HG02571 (cell line): ENCODE measurements at regions not wholly inside any gene's neighbourhood (a gene's known extent, or its start where the extent isn't known, plus 50 kb on each side); places are given as distances from the start of the nearest gene placed in this dataset.
A peak's percentile ranks its signal among the peaks of the same experiment; 100 is the strongest.

ENCODE experiments used
- ATAC-seq: cut with Tn5 transposase; IDR thresholded peaks from one replicate; pipeline ENCODE4 v1.9.1; 2021; ENCODE audit warnings: mild to moderate bottlenecking, moderate library complexity; ENCODE audit not compliant: unreplicated experiment

DNA sequence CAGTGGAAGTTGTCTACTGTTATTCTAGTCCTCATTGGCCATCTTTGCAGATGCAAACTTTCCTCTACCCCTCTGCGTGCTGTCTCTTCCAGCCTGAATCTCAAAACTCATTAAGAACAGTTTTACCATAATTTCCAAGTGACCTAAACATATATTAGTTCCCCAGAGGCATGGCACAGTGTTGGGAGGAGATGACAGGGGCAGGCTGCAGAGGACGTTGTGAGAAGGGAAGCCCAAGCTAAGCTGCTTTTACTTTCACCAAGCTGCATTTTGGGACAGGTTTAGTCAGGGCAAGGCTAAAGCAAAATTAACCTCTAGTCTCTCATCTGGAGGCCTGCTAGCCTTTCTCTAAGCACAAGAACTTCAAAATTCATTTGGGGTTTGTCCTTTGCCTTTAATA, 318.6 kb upstream of the SATB1 start:
- ATAC-seq = no peak

DNA sequence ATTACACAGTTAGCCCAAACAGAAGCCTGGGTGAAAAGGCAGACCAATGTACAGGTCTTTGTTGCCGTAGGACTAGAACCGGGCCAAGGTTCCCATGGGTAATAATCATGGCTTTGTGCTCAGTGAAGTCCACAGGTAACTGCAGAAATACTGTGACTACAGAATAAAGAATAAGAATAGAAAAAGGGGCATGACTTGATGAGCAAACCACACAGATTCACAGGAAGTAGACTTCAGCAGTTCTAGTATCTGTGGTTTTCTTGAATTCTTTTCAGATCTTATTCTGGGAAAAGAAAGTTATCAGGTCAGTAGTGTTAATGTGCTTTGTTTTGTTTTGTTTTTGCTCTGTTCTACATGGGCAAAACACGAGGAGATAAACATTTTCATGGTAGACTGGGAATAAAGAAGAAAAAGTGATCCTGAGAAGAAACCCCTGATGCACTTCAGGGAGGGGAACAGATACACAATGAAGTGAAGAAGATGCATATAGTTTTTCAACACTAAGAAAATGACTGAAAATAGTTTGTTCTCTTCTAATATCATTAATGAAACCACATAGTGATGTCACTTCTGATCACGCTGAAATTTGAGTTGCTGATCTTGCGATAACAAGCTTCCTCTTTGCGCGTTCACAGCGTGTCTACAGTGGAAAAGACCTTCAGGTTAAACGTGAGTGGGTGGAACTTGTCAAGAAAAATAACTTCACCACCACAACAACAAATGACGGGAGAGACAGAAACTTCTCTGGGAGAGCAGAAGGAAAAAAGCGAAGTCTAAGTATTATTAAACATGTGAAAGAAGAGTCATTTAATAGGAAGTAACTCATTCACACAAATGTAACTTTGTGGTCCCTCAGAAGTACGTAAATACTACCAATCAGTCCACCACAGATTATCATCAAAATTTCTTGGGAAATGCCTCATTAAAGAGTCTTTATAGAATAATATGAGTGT, 315.8 kb upstream of the SATB1 start:
- ATAC-seq = peak; percentile 88

DNA sequence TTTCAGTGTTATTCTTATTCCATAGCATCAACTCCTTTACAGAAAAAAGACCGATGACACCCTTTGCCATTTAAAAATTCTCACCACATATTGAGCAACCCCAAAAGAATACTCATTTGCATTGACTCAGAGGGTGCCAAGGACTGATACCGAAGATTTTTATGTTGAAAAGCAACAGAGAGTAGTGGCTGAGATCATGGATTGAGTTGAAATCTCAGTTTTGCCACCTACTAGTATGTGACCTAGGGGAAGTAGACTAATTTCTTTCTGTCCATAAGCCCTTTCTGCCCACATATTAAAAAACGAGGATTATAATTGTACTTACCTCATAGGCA, 313.9 kb upstream of the SATB1 start:
- ATAC-seq = no peak

DNA sequence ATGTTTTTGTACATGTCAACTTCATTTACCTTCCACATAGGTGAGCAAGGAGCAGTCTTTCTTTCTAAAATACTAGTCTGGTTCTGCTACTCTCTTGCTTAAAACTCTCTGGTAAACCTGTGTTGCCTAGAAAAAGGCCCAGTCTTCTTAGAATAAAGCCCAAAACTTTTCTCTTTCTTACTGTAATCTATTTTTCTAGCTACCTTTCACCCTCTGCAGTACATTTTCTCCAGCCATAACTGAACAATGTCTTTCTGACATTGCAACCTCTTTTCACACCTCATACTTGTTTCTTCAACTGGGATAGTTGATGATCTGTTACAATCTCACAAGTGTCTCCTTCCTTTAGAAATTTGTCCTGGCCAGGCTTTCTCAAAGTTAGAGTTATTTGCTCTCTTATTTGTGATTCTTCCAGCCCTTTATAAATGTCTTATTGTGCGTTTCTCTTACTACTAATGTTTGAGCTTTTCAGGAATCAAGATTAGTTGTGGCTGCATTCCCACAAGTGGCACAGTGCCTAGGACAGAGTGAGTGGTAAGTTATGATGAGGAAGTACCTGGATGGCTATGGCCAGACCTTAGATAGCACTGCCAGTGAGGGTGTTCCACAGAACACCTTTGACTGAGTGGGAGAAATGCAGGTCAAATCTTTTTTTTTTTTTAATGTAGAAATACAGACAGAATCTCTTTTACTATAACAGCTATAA, 313.4 kb upstream of the SATB1 start:
- ATAC-seq = no peak

DNA sequence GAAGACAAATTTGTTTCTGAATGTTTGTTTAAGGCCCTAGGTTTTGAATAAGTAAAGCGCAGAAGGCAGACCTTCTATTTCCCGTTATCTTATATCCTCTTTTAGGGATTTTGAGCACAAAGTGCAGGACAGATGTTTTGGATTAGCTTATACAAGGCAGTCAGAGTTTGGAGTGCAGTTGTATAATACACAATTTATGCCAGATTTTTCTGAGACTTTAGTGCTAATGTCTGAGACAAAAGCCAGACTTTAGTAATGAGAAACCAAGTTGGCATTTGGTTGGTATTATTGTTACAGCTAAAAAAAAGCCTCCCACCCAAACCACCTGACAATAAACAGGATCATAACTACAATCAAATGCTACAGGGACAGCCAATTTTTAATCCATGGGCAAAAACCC, 309.9 kb upstream of the SATB1 start:
- no peak for ATAC-seq

DNA sequence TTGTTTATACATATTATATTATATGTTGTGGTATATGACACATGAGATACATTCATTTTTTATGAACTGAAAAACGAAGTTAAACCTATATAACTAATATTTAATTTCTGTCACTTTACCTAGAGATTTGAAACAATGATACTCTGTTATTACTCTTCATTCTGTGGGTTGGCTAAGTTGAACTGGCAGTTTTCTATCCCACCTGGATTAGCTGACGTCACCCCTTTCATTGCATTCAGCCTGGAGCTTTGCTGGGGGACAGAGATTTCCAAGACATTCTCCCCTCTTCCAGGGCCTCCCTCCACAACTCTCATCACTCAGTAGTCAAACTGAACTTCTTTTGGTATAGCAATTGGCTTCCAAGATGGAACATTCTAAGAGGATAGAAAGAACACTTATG, 309.2 kb upstream of the SATB1 start:
- no peak for ATAC-seq

DNA sequence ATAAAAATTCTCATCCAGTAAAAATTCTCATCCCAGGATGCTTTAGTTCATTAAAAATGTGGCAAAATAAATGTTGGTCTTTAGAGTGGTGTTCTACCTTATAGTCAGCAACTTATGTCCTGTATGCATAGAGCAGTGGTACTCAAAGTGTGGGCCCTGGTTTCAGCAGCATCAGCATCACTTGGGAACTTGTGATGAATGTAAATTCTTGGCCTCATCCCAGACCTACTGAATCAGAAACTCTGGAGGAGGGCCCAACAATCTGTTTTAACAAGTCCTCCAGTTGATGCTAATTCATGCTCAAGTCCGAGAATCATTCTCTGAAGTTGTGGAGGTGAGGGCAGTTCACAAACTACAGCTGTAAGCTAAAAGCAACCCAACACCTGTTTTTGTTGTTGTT, 307.3 kb upstream of the SATB1 start:
- no peak for ATAC-seq

DNA sequence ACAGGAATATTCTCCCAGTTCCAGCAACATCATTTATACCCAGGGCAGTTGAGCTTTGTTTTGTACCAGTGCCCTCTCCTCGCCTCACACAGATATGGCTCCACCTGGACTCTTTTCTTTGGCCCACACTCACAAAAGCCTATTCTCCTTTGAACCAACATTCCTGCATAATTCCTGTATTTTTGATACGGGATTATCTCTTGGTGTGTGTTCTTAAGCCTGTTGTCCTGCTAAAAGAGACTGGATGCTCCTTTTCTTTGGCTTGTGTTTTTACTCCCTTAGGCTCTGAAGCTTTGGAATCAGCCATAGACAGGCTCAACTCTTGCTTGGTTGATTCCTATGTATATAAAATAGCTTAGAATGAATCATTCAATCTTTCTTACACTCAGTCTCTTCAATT, 305.4 kb upstream of the SATB1 start:
- no peak for ATAC-seq

DNA sequence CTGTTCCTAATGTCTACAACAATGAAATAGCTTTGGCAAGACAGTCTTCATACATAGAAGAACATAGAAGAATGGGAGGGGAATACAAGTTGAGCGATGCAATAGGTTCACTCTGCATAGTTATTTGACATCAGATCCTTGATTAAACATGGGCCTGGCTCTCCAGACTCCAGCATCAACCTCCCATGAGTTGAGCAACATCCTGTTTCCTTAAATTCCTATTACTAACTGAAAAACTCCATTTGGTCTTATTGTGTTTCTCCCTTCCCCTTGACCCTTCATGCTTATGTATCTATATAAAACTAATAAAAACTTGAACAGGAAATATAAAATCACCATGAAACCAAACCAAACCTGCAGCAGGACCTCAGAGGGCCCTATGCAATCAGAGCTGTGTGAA, 304.5 kb upstream of the SATB1 start:
- ATAC-seq = no peak

DNA sequence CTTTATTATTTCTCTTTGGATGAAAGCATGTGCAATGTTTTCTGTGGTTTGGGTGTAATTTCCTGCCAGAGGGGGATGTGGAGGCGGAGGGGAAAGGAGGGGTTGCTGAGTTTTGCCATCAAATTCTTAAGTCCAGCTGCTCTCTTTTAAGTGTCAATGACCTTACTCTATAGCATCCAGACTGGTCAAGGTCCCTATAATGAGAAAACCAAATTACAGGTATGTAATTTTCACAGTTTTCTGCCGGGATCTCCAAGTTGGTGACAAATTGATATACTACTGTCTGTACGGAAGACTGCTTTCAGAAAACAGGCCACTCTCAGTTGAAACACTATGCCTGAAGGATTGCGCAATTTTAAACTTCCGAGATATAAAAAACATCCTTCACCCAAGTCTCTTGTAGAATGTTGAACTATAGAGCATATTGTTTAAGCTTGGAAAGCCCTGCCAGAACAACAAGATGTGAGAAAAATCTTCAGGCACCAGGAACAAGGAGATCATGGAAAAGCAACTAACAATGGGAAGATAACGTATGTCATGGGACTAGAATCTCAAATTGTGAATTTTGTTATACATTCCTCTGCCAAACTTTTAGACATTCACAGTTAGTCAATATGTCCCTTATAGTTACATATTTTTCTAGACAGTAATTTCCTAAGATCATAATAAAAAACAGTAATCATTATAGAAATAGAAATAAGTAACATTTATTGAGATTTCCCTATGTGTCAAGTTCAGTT, 300.7 kb upstream of the SATB1 start:
- no peak for ATAC-seq

DNA sequence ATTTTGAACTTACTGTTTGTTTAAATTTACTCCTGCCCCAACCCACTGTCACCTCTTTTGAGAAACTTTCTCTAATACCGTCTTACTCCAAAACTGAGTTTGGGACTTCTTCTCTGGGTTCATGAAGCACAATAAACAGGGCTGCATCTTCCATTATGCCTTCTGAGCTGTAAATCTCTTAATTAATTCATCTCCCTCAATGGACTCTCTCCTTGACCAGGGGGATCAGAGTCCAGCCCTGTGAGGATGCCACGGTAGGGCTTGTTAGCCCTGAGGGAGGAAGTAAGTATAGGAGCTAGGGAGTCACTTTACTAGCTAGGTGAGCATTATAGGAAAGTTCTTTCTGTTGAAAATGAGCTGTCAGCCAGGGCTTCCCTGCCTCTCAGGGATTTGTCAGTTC, 299.3 kb upstream of the SATB1 start:
- no peak for ATAC-seq

DNA sequence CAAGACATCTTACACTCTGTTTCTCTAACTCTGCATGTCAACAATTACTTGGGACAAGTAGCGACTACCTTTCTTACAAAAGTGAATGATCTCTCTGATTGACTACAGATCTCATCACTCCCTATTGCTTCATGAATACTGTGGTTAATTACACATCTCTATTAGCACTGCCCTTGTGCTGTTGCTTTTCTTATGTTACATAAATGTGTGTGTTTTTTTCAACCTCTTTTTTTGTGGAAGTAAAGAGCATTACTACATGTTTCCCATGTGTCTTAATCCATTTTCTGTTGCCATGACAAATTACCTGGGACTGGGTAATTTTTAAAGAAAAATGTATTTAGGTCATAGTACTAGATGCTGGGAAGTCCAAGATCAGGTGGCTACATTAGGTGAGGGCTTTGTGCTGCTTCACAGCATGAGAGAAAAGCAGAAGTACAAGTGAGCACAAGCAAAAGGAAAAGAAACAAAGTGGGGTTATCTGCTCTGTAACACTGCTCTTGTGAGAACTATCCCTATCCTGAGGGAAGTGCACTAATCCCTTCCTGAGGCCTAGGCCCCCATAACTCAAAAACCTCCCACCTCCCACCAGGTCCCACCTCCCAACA, 298.2 kb upstream of the SATB1 start:
- no peak for ATAC-seq

DNA sequence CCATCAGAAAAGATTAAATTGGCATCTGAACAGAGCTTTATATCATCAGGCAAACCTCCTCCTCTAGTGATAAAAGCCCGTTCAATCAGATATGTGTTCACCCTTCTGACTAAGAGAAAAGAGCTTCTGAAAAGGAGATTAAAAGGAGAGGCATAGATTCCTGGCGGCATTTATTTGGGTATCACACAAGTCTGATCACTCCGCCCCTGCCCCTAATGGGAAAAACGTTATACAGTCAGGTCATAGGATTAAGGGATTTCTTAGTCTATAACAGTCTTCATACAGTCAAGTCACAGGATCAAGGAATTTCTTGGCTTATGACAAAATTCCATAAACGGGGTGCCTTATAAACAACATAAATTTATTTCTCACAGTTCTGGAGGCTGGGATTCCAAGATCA, 295.4 kb upstream of the SATB1 start:
- no peak for ATAC-seq

DNA sequence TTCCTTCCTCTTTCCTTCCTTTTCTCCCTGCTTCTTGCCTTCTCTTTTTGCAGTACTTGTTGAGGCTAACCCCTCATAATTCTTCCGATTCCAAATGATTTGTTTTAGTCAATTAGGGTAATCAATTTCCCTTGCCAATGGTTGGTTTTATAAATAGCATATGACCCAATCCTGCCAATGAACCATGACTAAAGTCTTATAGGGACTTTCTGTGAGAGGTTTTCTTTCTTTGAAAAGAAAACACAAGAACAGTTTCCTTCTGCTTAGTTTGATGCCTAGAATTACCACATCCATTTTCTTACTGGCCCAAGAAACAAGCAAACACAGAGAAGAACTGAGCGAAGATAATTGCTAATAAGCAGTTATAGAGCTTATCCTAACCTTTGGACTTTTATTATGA, 292.5 kb upstream of the SATB1 start:
- no peak for ATAC-seq

DNA sequence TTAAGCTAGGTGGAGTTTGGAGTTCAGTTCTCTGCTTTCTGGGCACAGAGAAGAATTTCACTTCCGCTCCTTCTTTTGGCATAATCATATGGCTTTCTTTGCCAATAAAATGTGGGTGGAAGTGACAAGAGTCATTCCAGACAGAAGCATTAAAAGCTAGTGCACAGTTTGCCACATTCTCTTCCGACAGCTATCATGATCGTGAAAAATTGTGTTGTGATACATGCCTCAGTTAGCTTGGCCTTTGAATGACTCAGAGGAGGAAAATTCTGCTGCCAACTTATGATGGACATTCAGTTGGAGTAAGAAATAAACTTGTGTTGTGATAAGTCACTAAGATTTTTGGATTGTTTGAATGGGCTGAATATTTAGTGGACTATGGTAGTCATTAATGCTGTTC, 291.7 kb upstream of the SATB1 start:
- no peak for ATAC-seq

DNA sequence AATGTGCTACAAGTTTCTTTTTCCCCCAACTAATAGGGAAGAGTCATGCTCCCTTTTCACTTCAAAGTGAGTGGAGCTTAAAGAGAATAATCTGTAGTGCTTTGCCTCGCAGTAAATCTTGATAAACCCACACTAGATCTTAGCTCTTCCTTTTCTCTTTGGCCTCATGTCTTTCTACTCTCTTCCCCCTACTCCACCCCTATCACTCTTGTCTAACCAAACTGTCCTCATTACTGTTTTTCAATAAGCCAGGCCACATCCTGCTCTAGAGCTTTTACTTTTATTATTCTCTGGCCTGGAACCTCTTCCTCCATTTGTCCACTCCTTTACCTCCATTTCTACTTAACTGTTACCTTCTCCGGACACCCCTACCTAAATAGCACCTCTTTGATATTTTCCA, 291.0 kb upstream of the SATB1 start:
- no peak for ATAC-seq

DNA sequence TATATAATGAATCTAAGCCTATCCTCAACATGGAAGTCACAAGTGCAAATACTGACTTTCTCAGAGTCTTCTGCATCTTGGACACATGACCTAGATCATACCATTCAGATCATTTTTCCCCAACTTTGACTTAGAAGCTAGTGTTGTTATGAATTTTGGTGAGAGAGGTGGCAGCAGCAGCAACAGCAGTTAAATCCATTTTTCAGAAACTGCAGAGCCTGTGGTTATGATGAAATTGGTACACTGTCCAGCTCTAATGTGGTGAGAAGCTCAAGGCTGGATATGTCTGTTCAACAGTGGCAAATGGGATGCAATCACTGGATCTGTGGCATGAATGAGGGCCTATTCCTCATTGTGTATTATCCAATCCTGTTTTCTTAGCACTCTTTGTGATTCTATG, 290.1 kb upstream of the SATB1 start:
- no peak for ATAC-seq

DNA sequence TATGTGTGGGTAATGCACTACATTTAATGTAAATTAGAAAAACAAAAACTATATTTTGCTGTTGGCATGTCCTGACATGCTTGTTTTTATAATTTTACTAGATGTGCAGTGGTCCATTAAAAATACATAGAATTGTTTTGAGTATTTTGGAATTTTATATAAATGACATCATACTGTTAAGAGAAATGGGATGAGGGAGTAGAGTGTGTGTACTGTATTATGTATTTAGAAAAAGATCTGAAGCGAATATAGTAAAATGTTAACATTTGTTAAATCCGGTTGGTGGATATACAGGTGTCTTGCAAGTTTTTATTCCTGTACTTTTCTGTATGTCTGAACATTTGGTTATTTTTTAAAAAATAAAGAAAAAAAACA, 288.4 kb upstream of the SATB1 start:
- ATAC-seq = no peak

DNA sequence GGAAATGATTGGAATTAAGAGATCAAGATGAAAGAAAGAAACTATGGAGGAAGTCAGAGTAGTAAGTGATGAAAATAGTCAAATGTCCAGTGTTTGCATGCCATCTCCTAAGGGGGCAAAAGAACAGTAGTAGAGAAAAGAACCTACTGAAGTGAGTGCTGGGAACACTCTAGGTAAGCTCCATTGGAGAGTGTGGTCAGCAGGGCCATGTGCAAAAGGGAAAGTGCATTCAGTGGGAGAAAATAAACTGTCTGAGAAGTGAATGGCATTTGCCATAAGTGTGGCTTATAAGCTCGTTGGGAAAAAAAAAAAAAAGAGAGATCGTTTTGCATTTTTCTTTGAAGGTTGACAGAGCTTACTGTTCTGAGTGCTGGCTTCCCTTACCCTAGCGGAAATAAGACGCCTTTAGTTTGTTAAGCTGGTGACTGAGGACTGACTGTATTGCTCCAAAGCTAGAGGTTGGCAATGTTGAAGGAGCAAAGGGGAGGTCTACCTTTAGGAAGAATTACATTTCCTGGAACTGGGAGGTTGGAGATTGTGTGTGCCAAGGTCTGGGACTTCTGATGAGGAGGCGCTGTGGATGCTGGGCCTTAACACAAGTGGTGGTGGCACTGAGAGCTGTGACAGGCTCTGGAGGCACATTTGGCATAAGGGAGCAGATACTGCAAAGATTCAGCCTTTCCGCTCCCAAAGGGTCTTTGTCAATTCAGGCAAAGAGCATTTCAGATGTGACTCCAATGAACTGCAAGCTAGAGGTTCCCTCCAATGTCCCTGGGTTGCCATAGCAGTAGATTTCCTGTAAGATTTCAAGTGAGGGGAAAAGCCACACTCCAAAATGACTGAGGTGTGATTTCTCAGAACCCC, 287.8 kb upstream of the SATB1 start:
- ATAC-seq = no peak

DNA sequence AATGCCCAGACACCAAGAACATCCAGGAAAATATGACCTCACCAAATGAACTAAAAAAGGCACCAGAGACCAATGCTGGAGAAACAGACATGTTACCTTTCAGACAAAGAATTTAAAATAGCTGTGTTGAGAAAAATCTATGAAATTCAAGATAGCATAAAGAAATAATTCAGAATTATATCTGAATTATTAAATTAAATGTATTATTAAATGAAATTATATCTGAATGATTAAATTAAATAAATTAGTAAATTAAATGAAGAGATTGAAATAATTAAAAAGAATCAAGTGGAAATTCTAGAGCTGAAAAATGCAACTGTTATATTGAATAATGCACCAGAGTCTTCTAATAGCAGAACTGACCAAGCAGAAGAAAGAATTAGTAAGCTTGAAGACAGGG, 279.2 kb upstream of the SATB1 start:
- ATAC-seq = no peak

DNA sequence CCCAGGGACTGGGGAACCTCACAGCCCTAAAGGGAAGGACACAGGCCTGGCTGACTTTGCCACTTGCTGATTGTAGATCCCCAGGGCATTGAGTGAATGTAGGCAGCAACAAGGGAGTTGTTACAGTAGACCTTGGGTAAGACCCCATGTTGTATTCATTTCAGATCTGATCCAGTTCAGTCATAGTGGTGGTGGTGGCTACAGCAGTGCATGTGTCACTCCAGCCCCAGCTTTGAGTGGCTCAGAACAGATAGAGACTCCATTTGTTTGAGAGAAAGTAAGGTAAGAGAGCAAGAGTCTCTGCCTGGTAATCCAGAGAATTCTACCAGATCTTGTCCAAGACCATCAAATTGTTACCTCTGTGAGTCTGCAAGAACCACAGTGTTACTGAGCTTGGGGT, 278.7 kb upstream of the SATB1 start:
- no peak for ATAC-seq
